Cerebellar cortex (tissue), 1 donor: ENCODE measurements at regions not wholly inside any gene's neighbourhood (a gene's known extent, or its start where the extent isn't known, plus 50 kb on each side); places are given as distances from the start of the nearest gene placed in this dataset.
A peak's percentile ranks its signal among the peaks of the same experiment; 100 is the strongest.

ENCODE experiments used
- DNase-seq: peaks from one replicate; pipeline ENCODE4 v3.0.0-alpha.2; 2015; ENCODE audit warnings: low spot score

- peak; percentile 68 for DNase-seq
Measured at GRCh38 chrX:2608638-2609430, 82.3 kb upstream of the CD99 start.

- no peak for DNase-seq
Measured at GRCh38 chrX:2607113-2607512, 84.0 kb upstream of the CD99 start.

GRCh38 chrX:2600564-2600963 lies 90.5 kb upstream of the CD99 start:
- DNase-seq, result no peak

- no peak for DNase-seq
Measured at GRCh38 chrX:2596555-2597255, 94.4 kb upstream of the CD99 start.

- DNase-seq, result no peak
Measured at GRCh38 chrX:2596045-2596444, 95.0 kb upstream of the CD99 start.

- no peak for DNase-seq
Measured at GRCh38 chrX:2595258-2595657, 94.5 kb upstream of the DHRSX start.

- DNase-seq, result no peak
Measured at GRCh38 chrX:2594491-2594890, 93.7 kb upstream of the DHRSX start.

GRCh38 chrX:2592279-2592678 lies 91.5 kb upstream of the DHRSX start:
- DNase-seq, result no peak

- no peak for DNase-seq
Measured at GRCh38 chrX:2589186-2590020, 88.6 kb upstream of the DHRSX start.

- DNase-seq, result no peak
Measured at GRCh38 chrX:2588049-2588448, 87.3 kb upstream of the DHRSX start.

- DNase-seq, result no peak
Measured at GRCh38 chrX:2587146-2587545, 86.4 kb upstream of the DHRSX start.

GRCh38 chrX:2585158-2585470 lies 84.3 kb upstream of the DHRSX start:
- DNase-seq, result no peak

GRCh38 chrX:2584251-2585157 lies 83.7 kb upstream of the DHRSX start:
- no peak for DNase-seq

GRCh38 chrX:2583194-2584162 lies 82.7 kb upstream of the DHRSX start:
- no peak for DNase-seq

GRCh38 chrX:2582667-2583066 lies 81.9 kb upstream of the DHRSX start:
- DNase-seq, result no peak

GRCh38 chrX:2581296-2581695 lies 80.5 kb upstream of the DHRSX start:
- no peak for DNase-seq

GRCh38 chrX:2578864-2579263 lies 78.1 kb upstream of the DHRSX start:
- DNase-seq, result no peak

GRCh38 chrX:2577844-2578466 lies 77.2 kb upstream of the DHRSX start:
- DNase-seq, result no peak

GRCh38 chrX:2576793-2577192 lies 76.0 kb upstream of the DHRSX start:
- DNase-seq, result no peak

GRCh38 chrX:2574271-2574670 lies 73.5 kb upstream of the DHRSX start:
- no peak for DNase-seq
